ENCODE measurements at regions not wholly inside any gene's neighbourhood (a gene's known extent, or its start where the extent isn't known, plus 50 kb on each side); places are given as distances from the start of the nearest gene placed in this dataset.

- TF ChIP-seq POLR2A (IDR thresholded peaks at IDR 0.05; ENCODE audit: low read depth, low read length) (no peak), TAF1 (IDR thresholded peaks at IDR 0.05; ENCODE audit: low read depth, low read length) (no peak), POLR2AphosphoS5 (IDR thresholded peaks at IDR 0.05; ENCODE audit: low read depth, low read length) (no peak), SPI1 (IDR thresholded peaks at IDR 0.05; ENCODE audit: low read depth, low read length) (no peak), PAX5 (IDR thresholded peaks at IDR 0.05; ENCODE audit: insufficient read depth, low read length, severe bottlenecking) (no peak), POU2F2 (IDR thresholded peaks at IDR 0.05; ENCODE audit: low read depth, low read length) (no peak)
Measured at GRCh38 chr14:106227793-106228192, 701.4 kb downstream of the TMEM121 start.
